Hypothalamus (tissue), 51 donors: ENCODE measurements at regions not wholly inside any gene's neighbourhood (a gene's known extent, or its start where the extent isn't known, plus 50 kb on each side); places are given as distances from the start of the nearest gene placed in this dataset.
A peak's percentile ranks its signal among the peaks of the same experiment; 100 is the strongest.

Experiments used
- DNase-seq, 51 donors: peaks; one replicate each; lab custom pipeline; 2025; lab: John Stamatoyannopoulos, UW

- DNase-seq = no peak
Measured at GRCh38 chr3:167895684-167896083, 160.2 kb downstream of the SERPINI1 start.

DNA sequence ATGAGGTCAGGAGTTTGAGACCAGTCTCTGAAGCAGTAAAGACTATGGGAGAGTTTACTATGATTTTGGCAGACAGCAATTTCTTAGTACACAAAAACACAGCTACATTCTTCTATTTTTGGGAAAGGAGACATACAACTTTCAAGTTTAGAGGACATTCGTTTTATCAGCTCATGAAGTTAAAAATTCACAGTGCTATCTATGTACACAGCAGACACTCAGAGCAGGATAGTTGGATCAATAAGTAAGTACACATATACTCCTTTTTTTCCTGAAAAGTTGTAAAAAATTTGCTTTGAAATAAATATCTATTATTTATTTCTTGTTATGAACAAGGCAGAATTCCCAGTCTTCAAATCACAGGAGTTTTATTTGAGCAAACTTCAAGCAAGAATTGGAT lies 159.7 kb downstream of the SERPINI1 start:
- no peak for DNase-seq

DNA sequence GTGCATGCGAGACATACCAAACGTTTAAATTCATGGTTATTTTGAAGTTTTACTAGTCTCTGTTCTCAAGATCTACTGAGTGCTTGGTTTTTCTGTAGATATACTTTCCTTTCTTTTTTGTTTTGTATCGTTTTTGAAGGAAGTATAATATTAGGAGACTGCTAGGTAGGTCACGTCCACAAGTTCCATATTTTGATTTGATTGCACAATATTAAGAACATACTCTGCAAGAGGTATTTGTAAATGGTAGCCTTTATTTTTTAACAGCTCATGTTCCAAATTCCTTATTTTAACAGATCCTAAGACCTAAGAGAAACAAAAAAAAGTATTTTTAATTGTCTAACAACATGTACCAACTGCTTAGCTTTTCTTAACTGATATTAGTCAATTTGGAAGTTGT lies 156.7 kb downstream of the SERPINI1 start:
- DNase-seq = no peak

GRCh38 chr3:167887096-167887495 lies 151.6 kb downstream of the SERPINI1 start:
- no peak for DNase-seq

- no peak for DNase-seq
Measured at GRCh38 chr3:167886690-167887089, 151.2 kb downstream of the SERPINI1 start.

- DNase-seq = no peak
Measured at GRCh38 chr3:167885277-167885676, 149.8 kb downstream of the SERPINI1 start.

DNA sequence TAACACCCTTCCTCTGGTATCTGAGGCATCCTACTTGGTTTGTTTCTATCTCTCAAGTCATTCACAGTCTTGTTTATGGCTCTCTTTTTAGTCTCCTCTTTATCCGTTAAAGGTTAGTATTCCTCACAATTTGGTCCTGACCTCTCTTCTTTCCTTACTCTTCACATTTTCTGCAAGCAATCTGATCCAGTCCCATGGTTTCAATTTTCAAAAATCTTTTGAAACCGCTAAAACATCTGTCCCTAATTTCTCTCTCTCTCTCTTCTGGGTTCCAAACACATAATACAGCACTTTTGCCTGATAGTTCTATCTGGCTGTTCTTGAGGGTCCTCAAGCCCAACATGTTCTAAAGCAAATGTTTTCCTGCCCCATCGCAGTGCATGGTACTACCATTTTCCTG lies 149.0 kb downstream of the SERPINI1 start:
- DNase-seq = no peak

DNA sequence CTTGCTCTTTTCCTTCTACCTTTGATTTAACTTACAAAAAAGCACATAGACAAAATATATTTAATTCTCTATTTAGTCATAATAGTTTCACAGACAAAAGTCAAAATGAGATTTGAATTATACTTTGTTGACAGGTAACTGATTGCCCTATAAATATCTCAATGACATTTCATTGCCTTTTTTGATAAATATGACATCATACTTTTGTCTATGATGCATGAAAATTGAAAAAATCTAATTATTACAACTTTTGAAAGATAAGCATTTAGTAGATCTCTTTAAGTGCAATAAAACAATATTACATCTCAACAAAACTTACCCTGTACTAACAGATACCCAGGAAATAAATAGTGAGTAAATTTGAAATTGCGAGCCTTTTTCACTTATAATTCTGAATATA lies 147.9 kb downstream of the SERPINI1 start:
- DNase-seq = no peak

DNA sequence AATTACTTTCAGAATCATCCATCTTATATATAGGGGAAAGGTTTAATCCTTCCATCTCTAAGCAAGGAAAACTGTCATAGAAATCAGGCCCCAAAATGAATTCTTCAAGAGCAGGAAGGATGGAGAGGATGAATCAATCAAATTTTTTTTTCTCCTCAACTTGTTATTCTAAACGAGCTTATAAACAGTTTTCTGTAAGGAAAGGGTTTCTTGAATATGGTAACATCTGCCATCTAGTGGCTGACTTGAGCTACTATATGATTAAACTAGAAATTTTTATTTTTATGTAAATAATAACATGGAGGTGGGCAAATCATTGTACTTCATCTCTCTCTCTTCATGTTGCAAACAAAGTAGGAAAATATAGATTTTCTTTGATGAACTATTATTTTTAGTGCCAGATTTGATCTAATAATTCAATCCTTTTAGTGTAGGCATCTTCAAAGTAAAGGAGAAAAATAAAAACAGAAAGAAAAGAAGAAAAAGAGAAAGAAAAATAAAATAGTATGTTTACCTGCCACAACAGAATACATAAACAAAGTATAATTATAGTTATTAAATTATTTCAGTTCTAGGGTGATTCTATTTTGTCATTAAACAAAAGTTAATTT lies 146.6 kb downstream of the SERPINI1 start:
- DNase-seq = peak in 1 of 51 donors; percentile 50

- no peak for DNase-seq
Measured at GRCh38 chr3:167880183-167880582, 144.7 kb downstream of the SERPINI1 start.

DNA sequence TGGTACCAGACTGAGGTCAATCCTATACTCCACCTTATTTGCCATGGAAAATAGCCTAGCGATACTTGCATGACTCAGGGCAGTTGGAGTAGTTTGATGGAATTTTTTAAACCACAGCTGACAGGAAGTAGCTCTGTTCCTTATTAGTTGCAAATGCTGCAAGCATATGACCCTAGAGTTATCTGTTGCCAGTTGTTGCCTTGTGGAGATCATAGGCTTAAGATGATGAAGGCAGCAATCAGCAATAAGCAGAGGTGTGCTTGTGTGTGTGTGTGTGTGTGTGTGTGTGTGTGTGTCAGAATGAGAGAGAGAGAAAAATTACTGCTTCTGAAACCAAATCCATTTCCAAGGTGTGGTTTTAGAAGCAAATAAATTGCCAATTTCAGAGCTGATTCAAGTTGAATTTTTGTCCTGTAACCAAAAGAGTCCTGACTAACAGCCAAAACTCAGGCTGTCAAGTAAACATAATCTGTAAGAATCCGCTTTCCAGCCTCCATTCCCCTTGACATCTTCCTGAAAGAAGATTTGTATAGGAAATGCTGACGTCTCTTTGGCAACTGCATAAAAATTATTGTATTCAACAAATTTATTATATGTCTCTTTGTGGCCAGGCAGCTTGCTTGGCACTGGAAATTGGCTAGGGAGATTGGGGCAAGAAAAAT lies 141.2 kb downstream of the SERPINI1 start:
- DNase-seq = no peak
